ENCODE measurements at regions not wholly inside any gene's neighbourhood (a gene's known extent, or its start where the extent isn't known, plus 50 kb on each side); places are given as distances from the start of the nearest gene placed in this dataset.
"Not testable (repeated sequence)": the region's sequence is repeated elsewhere in the genome, so short reads cannot be mapped to it uniquely, and the experiment has no call there.

DNA sequence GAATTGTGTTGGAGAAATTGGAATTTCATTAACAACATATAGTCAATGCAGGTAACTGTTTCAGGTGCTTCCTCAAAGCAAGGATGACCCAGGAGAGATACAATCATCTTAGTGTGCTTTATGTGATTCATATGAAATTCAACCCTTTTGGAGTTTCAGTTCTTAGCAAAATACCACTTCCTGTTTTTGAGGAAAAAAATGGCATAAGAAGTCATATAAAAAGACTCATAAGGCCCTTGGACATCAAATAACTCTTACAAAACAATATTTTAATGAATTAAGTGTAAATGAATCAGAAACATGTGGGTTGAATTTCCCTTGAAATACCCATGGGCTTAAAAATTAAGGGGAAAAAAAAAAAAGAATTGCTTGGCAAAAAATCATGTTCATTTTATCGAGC lies 926.6 kb downstream of the LTN1 start:
- Histone ChIP-seq H3K79me2 (no peaks in the 10 kb centered on the region), H3K9me3 (ENCODE audit: low read depth) (no peaks in the 10 kb centered on the region), H3K4me2 (no peak overlapping the region), H3K4me3 (no peak overlapping the region), H3K36me3 (replicated peaks; ENCODE audit: insufficient read depth, low read depth) (no peaks in the 10 kb centered on the region), H2AFZ (no peak overlapping the region), H3K4me1 (ENCODE audit: insufficient read depth) (peaks cover 15% of the 10 kb centered on the region), H4K20me1 (ENCODE audit: insufficient read depth, poor library complexity, severe bottlenecking) (no peaks in the 10 kb centered on the region), H3K9me2 (replicated peaks; ENCODE audit: insufficient read depth) (no peaks in the 10 kb centered on the region), H3K27ac (no peak overlapping the region), H3K27me3 (no peaks in the 10 kb centered on the region)
- no peak for DNase-seq (ENCODE audit: low spot score)
- WGBS (ENCODE audit: low lambda C conversion rate, missing lambda C conversion rate) = 95% methylated on average over 1 of the region's 1 CpG
- TF ChIP-seq EZH2 (IDR thresholded peaks at IDR 0.05; ENCODE audit: borderline replicate concordance) (no peak), EZH2phosphoT487 (IDR thresholded peaks at IDR 0.05; ENCODE audit: low read depth, severe bottlenecking, unreplicated experiment) (no peak)
- TF ChIP-seq, protein P1, sequence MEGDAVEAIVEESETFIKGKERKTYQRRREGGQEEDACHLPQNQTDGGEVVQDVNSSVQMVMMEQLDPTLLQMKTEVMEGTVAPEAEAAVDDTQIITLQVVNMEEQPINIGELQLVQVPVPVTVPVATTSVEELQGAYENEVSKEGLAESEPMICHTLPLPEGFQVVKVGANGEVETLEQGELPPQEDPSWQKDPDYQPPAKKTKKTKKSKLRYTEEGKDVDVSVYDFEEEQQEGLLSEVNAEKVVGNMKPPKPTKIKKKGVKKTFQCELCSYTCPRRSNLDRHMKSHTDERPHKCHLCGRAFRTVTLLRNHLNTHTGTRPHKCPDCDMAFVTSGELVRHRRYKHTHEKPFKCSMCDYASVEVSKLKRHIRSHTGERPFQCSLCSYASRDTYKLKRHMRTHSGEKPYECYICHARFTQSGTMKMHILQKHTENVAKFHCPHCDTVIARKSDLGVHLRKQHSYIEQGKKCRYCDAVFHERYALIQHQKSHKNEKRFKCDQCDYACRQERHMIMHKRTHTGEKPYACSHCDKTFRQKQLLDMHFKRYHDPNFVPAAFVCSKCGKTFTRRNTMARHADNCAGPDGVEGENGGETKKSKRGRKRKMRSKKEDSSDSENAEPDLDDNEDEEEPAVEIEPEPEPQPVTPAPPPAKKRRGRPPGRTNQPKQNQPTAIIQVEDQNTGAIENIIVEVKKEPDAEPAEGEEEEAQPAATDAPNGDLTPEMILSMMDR (IDR thresholded peaks at IDR 0.05; ENCODE audit: poor library complexity) = no peak

DNA sequence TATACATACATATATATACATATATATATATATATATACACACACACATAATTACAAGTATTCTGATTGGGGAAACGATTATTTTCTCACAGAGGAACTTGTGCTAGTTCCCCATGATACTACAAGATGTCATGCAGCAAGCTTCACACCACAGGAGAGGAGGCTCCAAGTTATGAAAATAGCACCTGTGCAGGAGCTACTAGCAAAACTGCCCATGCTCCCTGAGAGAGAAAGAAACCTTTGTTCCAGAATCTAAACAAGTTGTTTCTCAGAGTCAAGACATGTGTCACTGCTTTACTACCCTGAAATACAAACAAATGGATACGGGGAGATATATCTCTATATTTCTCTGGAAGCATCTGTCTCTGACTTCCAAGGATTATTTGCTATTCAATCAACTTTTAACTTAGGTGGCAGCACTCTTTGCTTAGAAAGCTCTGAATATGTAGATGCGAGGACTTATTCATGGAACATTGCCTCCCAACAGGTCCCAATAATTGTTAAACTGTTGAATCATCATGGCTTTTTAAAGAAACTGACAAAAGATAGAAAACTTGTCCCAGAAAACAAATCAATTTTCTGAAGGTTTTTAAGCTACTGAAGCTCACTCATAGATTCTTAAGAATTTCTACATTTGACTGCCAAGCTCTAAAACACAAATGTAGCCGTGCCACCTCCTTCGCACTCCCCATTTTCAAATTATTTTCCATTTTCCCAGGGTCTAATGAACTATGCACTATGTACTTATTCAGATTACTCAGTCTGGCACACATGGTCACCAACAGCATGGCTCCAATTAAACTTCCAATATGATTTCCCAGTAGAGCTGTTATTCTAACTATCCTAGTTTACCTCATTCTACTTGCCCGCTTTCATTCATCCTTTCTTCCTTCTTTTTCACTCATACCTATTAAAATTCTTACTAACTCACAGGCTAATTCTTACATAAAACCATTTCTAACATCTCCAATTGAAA lies 929.1 kb downstream of the LTN1 start:
- no peak overlapping the region for H2AFZ ChIP-seq
- no peaks in the 10 kb centered on the region for H3K27me3 ChIP-seq
- no peak overlapping the region for H3K4me3 ChIP-seq
- no peaks in the 10 kb centered on the region for H3K79me2 ChIP-seq
- H3K9me2 ChIP-seq (replicated peaks; ENCODE audit: insufficient read depth) = no peaks in the 10 kb centered on the region
- no peak for DNase-seq (ENCODE audit: low spot score)
- TF ChIP-seq EZH2 (IDR thresholded peaks at IDR 0.05; ENCODE audit: borderline replicate concordance) (no peak), EZH2phosphoT487 (IDR thresholded peaks at IDR 0.05; ENCODE audit: low read depth, severe bottlenecking, unreplicated experiment) (no peak)
- TF ChIP-seq, protein P1 (IDR thresholded peaks at IDR 0.05; ENCODE audit: poor library complexity) = no peak
- no peak overlapping the region for H3K4me2 ChIP-seq
- H3K9me3 ChIP-seq (ENCODE audit: low read depth) = no peaks in the 10 kb centered on the region
- 86% methylated on average over 6 of the region's 6 CpGs for WGBS (ENCODE audit: low lambda C conversion rate, missing lambda C conversion rate)
- no peak overlapping the region for H3K27ac ChIP-seq
- no peaks in the 10 kb centered on the region for H4K20me1 ChIP-seq (ENCODE audit: insufficient read depth, poor library complexity, severe bottlenecking)
- peaks cover 3% of the 10 kb centered on the region for H3K4me1 ChIP-seq (ENCODE audit: insufficient read depth)
- H3K36me3 ChIP-seq (replicated peaks; ENCODE audit: insufficient read depth, low read depth) = no peaks in the 10 kb centered on the region

DNA sequence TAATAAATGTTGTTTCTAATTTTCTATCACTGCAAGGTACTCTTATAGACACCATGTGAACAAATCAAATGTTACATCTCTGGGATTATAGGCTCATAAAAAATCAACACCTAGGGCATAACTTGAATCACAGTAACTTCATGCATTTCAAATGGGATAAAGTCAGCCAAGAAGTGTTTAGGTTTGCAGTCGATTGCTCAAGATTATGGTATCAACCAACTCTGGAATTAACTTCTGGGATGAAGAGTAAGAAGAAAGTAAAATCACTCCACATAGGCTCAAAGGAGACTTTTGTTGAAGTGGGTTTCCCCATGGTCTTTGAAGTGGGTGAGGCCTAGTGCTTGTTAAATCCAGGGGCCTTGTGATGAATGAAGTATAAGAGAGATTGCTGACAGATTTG lies 939.7 kb downstream of the LTN1 start:
- WGBS (ENCODE audit: low lambda C conversion rate, missing lambda C conversion rate) = 52% methylated on average over 1 of the region's 1 CpG
- not testable (repeated sequence) for H3K4me2 ChIP-seq; H3K9me3 ChIP-seq (ENCODE audit: low read depth); H4K20me1 ChIP-seq (ENCODE audit: insufficient read depth, poor library complexity, severe bottlenecking); H3K27me3 ChIP-seq; H3K79me2 ChIP-seq; DNase-seq (ENCODE audit: low spot score); H2AFZ ChIP-seq; H3K4me1 ChIP-seq (ENCODE audit: insufficient read depth); H3K9me2 ChIP-seq (replicated peaks; ENCODE audit: insufficient read depth); H3K36me3 ChIP-seq (replicated peaks; ENCODE audit: insufficient read depth, low read depth); H3K4me3 ChIP-seq
- H3K27ac ChIP-seq = peak overlapping the region; percentile 22

DNA sequence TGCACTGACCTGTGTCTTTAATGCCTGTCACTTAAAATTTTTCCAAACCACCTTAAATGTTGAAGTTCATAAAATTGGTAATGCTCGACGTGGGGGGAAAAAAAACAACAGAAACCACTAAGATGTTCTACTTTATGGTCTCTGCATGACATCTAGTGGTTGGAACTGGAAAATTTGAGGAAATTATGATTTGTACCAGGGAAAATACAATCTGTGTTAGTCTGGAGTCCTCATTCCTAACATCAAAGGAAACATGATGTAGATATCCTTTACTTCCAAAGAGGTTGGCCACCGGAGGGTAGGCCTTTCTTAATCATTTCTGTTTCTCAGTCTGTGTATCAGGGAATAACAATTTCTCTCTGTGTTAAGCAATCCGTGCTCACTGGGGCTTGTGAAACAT lies 941.0 kb downstream of the LTN1 start:
- H3K9me3 ChIP-seq (ENCODE audit: low read depth); H3K36me3 ChIP-seq (replicated peaks; ENCODE audit: insufficient read depth, low read depth); H3K79me2 ChIP-seq; H2AFZ ChIP-seq; H3K27me3 ChIP-seq; H4K20me1 ChIP-seq (ENCODE audit: insufficient read depth, poor library complexity, severe bottlenecking); H3K4me3 ChIP-seq; H3K4me2 ChIP-seq; H3K4me1 ChIP-seq (ENCODE audit: insufficient read depth); H3K9me2 ChIP-seq (replicated peaks; ENCODE audit: insufficient read depth): not testable (repeated sequence)
- peak overlapping the region; percentile 0 for H3K27ac ChIP-seq
- peak; percentile 51 for DNase-seq (ENCODE audit: low spot score)
- 18% methylated on average over 4 of the region's 4 CpGs for WGBS (ENCODE audit: low lambda C conversion rate, missing lambda C conversion rate)
- TF ChIP-seq, protein P1 (IDR thresholded peaks at IDR 0.05; ENCODE audit: poor library complexity) = peak; percentile 77

DNA sequence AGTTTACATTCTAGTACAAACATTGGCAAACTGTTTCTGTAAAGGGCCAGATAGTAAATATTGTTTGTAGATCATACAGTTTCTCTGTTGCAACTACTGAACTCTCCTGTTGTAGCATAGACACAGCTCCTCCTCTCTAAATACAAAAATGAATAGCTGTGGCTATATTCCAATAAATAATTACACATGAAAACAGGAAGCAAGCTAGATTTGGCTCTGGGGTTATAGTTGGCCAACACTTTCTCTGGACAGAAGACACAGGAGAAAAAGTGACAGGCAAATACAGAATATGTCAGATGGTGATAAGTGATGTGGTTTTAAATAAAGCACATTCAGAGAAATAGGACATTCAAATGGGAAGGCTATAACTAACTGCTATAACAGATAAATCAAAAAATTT lies 957.0 kb downstream of the LTN1 start:
- not testable (repeated sequence) for H3K4me3 ChIP-seq; H3K4me1 ChIP-seq (ENCODE audit: insufficient read depth); H3K9me3 ChIP-seq (ENCODE audit: low read depth); H3K27me3 ChIP-seq; H2AFZ ChIP-seq; H3K4me2 ChIP-seq; DNase-seq (ENCODE audit: low spot score); H3K36me3 ChIP-seq (replicated peaks; ENCODE audit: insufficient read depth, low read depth); H3K9me2 ChIP-seq (replicated peaks; ENCODE audit: insufficient read depth); H4K20me1 ChIP-seq (ENCODE audit: insufficient read depth, poor library complexity, severe bottlenecking); H3K79me2 ChIP-seq; H3K27ac ChIP-seq

GRCh38 chr21:28034916-28035315 lies 957.8 kb downstream of the LTN1 start:
- 93% methylated on average over 2 of the region's 2 CpGs for WGBS (ENCODE audit: low lambda C conversion rate, missing lambda C conversion rate)
- not testable (repeated sequence) for H3K27ac ChIP-seq; H3K4me2 ChIP-seq; H3K4me1 ChIP-seq (ENCODE audit: insufficient read depth); H3K9me3 ChIP-seq (ENCODE audit: low read depth); DNase-seq (ENCODE audit: low spot score); H3K79me2 ChIP-seq; H3K36me3 ChIP-seq (replicated peaks; ENCODE audit: insufficient read depth, low read depth); H2AFZ ChIP-seq; H4K20me1 ChIP-seq (ENCODE audit: insufficient read depth, poor library complexity, severe bottlenecking); H3K4me3 ChIP-seq; H3K27me3 ChIP-seq; H3K9me2 ChIP-seq (replicated peaks; ENCODE audit: insufficient read depth)
